Stimulated activated CD4-positive, alpha-beta T cell treated with anti-CD3 and anti-CD28 coated beads, Interleukin-1b, Interleukin-23, amount 100 ng/mL, for 24 hours (primary cell): ENCODE measurements at regions not wholly inside any gene's neighbourhood (a gene's known extent, or its start where the extent isn't known, plus 50 kb on each side); places are given as distances from the start of the nearest gene placed in this dataset.
"Not testable (repeated sequence)": the region's sequence is repeated elsewhere in the genome, so short reads cannot be mapped to it uniquely, and the experiment has no call there.

Experiments
- DNase-seq, 4 experiments: peaks; one replicate each; pipeline ENCODE4 v3.0.0-alpha.2; 2020; ENCODE audit warnings: low read depth in 4 of 4, low spot score in 1 of 4

DNA sequence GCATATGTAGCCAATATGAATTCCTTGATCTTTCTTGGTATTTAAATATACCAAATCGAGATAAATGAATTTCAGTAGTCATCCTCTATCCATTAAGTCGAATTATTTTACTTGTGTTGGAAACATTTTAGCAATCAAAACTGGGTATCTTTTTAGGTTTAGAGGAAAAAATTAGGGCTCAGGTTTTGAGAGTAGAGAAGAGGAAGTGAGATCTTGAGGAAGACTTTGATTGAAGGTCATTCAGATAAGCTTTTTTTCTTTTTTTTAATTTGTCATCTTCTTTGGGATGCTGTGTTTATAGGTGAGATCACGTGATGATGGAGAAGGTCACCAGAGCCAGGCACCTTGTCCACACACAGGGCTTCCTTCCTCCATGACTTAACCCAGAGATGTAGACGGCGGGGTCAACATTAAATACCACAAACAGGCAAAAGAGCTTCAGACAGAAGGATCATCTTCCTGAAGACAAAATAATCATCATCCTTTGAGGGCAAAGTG lies 750.1 kb downstream of the RNF144A start:
- DNase-seq = no peak

DNA sequence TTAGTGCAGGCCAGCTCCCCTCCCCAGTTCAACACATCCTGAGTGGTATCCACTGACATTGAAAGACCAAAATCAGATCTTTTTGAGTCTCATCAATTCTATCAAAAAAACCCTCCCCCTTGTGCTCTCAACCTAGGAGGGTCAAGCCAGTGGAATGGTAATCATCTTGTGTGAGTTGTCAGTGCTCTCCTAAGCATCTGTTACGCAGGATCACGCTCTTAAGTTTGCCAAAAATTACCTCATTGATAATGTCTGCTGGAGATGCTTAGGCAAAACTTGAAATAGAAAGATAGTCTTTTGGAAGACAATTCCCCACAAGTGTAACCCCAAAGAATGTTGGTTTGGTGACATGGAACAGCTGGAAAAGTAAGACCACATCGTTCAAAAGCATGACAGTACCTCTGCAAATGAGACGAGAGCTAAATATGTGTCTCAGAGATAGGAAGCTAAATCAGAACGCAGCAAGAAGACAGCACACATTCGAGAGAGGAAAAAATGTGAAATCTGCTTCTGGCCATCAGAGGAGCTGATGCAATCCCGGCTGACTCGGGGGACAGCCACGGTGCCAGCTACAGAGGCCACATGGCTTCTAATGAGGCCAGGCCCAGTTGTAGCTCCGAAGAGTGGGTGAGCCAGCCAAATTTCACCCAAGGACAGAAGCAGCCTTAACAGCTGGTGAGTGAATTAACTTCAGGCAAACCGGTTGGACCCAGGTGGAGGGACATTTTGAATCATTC lies 753.9 kb downstream of the RNF144A start:
- no peak for DNase-seq

DNA sequence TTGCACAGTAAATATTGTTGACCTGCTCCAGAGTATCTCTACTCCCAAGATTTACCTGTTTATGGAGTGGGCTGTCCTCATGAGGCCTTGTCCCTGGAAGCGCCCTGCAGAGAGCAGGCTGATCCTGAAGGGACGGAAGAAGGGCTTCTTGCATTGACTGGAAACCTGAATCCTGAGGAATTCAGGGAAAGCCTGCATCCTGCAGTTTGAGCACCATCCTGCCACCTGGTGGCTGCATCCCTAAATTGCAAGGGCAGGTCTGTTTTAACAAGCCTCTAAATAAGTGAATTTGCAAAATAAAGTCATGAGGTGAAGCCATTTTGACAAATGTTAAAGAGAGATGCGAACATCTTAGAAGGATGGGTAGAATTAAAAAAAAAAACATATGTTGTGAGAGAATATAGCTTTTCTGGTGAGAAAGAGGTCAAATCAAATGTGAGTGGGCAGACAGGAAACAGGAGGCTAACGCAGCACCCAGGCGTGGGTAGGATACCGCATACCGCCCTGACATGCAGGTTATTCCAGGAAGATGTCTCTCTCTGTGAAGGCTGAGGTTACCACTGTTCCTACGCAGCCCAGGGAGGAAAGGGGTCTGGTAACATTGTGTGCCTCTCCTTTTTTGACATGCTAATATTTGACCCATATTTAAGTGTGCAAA lies 754.9 kb downstream of the RNF144A start:
- DNase-seq = peak; percentile 6 to 43 (median 21)

DNA sequence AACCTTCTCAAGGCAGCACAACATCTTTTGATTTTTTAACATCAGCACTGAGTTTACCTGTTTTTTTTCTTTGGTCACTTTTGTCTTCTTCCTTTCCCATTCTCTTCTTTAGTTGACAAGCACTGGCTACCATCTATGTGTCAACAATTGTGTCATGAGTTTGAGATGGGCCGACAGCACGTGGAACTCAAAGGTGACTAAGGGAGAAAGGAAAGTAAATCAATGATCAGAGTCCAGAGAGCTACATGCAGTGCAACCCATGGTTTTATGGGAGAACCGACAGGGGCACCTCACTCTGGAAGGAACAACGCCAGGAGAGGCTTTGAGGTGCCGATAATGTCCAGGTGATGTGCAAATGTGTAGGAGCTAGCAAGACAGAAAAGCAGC lies 755.5 kb downstream of the RNF144A start:
- no peak for DNase-seq

DNA sequence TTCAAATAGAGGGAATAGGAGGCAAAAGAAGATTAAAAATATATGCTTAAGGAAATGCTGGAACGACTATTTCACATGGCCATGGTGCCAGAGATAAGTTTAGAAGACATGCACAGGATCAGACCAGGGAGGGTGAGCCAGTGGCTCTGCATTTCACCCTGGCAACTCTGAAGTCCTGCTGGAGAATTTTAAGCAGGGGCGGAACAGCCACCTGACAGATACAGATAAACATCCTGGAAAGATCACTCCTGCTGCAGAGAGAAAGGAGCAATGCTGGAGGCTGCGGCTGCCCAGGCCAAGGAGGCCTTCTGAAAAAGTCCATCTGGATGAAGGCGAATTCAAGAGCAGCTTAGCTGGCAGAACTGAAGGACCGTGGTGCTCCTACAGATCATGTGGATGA lies 755.9 kb downstream of the RNF144A start:
- no peak for DNase-seq

DNA sequence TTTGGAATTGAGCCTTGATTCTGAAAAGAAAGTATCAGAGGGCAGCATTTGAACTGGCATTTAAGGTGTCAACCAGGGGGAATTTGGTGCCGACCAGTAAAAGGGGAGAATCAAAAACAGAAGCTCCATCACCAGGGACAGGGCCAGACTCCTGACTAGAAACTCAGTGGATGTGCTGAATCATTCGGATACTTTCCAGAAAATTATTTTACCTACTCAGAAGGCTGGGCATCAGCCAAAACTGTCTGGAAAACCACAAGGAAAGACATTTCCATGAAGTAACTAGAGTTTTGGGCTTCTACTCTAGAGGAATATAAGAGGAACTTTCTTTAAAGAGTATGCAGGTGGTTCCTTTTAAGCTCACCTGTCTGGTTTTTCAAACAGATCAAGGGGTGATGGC lies 756.6 kb downstream of the RNF144A start:
- DNase-seq = no peak

DNA sequence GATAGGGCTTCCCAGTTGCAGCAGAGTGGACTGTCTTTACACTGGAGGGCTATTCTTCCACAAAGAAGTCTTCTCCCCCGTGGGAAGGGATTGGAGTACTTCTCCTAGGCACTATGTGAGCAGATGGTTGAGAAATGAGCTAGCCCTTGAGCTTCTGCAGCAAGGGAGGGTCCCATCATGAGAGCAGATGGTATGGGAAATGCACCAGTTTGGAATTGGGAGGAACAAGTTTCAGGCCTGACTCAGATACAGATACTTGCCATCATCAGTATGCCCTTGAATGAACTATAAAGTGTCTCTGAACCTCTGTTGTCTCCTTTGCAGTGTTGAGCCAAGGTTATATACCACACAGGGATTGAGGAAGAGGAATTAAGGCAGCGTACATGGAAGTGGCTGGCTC lies 757.4 kb downstream of the RNF144A start:
- DNase-seq = no peak

DNA sequence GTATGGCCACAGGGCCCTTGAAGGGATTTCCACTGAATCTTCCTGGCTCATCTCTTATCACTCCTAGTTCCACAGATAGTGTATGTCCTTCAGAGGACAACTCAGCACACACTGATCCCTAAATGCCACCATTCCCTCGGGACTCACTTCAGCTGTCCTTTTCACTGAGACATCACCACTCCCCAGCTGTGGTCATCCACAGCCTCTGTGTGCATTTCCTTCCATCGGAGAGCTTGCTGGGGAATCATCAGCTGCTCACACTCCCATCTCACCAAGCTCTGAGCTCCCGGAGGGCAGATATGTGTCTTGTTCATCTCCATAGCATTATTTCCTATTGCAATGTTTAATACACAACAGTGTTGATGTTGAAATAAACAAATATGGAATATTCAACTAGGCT lies 759.5 kb downstream of the RNF144A start:
- DNase-seq = no peak

DNA sequence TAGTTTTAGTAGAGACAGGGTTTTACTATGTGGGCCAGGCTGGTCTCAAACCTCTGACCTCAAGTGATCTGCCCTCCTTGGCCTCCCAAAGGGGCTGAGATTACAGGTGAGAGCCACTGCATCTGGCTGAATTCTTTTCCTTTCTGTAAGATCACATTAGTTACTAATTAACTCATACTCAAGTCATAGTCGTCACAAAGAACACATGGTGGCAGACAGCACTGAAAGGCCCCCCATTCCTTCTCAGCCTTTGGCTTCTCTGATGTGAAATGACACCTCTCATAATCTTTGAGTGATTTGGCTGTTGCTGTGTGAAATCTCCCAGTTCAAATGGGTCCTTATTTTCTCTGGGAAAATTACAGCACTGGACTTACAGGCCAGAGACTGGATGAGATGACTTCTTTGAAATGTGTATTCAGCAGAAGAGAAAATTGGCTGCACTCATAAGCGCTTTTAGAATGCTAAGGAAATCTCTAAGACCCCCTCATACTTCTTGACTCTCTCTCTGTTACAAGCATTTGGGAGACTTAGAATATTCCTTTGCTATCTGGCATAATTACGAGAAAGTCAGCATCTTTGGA lies 764.8 kb downstream of the RNF144A start:
- DNase-seq = no peak

DNA sequence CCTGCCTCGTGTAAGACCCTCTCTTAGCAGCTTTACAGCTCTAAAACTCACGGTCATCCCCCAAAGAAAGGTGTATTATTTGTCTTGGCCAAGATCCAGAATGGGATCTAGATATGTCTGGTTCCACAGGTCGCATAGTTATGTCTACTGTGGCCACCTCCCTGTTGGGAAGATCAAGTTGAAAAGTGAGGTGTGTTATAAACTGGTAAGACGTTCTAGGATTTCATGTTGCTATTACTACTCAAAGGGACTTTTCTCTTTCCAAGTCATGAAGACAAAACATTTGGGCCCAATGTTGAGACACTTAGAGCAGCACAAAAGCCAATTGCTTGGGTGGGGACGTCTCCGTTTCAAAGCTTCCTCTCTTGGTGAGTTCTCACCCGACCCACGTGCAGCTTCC lies 766.0 kb downstream of the RNF144A start:
- no peak for DNase-seq

DNA sequence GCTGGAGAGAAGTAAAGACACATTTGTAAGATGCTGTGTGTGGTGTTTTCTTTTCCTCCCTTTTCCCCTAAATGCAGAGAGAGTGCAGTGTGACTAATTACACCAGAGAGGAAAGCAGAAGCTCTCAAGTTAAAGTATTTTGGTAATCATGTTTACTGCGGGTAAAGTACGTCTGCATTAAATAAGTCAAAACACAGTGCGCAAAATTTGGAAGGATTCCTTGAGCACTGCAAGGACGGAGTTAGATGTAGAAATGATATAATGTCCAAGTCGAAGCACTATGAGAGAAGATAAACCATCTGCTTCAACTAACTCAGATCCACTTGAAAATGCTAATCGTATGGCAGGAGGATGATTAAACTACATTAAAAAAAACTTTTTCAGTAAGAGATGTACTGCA lies 766.5 kb downstream of the RNF144A start:
- no peak for DNase-seq

DNA sequence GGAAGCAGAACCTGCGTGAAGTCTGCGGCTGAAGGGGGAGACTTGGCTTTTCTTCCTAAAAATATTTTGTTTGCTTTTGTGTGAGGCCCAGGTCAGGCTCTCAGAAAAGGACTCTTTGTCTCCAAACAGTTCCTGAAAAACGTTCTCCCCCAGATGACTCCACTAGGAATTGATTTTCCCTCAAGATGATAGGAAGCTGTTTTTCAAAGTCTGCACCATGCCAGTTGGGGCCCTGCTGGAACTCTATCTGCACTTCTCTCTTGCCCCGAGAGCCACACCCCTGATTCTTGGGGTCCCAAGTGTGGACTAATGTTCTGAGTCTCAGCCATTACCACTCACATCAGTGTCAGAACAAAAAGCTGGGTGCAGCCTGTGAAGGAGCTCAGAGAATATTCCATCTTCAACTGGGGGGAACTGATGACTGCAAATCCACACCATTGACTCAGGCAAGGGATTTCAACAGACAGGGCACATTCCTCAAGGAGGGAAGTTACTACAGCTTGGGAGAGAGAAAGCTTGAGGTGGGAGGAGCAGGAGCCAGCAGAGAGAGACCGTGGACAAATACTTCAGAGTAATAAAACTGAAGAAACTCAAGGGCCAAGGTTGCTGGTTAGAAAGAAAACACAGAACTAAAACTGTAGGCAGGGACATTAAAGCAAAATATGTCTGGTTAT lies 768.3 kb downstream of the RNF144A start:
- DNase-seq = no peak

DNA sequence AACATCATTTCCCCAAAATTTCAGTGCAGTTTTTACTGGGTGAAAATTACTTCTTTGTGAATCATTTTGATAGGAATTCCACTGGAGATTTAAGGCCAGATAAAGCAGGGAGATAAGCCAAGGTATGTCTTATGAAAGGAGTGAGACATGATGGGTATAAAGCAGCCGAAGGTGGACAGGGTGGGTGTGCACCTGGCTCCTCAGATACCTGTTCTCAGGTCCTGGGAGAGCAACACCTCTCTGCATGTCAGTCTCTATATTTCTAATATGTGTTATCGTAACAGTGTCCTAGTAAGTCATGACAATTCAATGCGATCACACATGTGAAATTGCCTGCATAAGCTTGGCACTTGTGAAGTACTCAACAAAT lies 768.8 kb downstream of the RNF144A start:
- DNase-seq = no peak

DNA sequence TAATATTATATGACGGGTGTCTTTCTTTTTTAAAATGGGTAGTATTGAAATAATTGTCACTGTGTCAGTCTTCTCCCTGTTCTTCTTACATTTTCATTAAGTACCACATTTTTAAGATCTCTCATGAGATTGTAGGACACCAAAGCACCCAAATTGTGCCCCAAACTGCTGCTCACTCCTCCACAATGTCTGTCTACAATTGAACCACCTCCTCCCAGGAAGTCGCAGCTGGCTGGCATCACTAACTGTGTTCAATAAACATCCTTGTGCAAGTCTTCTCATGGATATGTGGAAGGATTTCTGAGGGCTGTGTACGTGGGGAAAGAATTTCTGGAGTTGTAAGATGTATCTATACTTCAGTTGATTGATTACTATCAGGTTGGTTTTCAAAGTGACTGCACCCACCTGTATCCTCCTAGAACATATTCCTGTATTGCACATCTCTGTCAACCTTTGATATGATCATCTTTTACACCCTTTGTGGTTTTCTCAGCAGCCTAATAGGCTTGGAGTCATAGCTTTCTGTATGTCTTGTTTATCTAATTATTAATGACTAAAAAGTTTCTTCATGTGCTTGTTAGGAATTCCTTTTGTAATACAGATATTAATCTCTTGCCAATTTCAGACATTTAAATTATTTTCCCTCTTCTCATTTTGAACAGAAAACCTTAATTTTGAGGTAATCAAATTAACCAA lies 774.9 kb downstream of the RNF144A start:
- no peak for DNase-seq

DNA sequence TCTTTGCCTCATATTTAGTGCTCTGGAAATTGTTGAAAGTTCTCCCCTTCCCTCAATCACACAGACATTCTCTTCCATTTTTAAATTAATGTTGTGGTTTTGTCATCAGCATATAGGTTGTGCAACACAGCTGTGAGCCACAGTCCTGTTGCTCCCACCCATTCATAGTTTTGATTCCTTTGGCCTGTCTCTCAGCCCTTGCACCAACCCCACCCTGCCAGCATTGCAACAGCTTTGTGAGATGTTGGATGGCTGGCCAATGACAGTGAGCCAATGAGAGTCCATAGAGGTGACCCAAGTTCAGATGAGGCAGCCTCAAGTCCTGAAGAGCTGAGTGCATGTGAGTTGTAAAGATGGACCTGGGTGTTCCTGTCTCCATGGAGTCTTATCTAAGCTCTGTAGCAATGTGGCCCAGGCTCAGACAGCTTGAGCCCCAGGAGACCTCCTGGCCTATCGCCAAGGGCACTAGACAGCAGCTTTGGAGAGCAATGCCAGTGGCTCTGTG lies 775.5 kb downstream of the RNF144A start:
- DNase-seq = no peak

DNA sequence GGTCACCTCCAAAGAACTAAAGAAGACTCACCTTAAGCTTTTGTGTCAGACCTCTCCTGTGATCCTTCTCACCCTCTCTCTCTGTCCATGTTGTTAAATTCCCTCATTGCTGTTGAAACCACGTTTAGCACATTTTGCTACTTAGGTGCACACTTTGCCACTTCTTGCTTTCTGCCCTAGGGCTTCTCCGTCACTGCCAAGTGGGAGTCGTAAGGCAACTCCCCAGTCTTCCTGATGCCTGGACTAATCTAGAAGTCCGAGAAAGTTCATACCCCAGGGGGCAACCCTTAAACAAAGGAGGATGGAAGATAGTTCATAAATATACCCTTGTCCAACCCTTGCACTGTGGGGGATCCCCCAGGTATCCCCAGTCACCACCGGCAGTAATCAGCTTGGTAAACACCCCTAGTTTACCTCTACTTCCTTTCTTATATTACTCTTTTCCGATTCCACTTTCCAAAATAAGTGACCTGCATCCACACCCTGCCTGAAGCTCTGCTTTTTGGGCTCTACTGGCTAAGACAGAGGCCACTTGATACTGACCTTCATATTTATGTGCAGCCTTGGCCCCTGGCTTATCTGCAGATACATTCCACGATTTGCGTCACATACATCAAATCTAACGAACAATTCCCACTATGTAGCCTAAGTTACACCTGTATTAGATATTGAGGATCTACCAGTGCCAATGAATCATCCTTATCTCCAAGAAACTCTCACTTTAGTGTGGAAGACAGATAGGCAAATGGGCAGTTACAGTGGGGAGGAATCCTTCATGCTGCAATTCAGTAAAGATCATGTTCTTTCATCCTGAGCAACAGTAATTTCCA lies 776.2 kb downstream of the RNF144A start:
- no peak for DNase-seq

DNA sequence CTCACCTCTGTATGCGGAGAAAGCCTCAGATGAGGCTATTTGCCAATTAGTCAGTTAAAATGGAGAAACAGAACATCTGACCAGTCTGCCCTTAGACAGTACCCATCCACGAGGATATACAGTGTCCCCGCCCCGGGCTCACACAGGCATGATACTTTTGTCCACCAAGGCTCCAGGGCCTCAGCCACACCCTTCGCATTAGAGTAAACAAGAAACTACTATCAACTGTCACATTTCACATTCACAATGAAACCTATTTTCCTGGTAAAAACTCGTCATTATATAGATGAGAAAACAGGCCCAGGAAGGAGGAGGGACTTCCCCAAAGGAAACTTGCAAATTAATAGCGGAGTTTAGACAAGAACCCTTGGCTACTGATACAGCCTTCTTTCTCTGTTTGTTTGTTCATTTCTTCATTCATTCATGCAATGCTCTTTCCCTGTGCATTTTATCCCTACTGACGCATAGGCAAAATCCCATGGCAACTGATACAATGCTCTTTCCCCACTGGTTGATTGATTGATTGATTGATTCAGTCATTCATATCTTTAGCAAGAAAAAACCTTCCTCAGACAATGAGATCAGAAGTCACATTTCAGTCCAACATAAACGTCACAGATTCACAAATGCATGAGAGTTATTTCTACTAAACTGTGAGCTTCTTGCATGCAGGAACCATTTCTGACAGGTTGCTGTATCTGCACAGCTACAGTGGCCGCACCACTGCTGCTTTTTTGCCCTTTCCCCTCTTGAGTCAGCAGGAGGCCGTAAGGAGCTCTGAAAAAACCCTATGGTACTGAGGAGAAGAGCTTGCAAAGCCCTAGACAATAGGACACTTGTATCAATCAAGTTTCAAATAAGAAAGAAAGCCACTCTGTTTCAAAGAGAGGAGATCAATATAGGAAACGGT lies 777.1 kb downstream of the RNF144A start:
- DNase-seq = no peak

DNA sequence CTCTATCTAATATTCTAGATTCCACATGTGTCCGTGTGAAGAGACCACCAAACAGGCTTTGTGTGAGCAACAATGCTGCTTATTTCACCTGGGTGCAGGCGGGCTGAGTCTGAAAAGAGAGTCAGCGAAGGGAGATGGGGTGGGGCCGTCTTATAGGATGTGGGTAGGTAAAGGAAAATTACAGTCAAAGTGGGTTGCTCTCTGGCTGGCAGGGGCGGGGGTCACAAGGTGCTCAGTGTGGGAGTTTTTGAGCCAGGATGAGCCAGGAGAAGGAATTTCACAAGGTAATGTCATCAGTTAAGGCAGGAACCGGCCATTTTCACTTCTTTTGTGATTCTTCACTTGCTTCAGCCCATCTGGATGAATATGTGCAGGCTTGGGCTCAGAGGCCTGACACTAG lies 779.3 kb downstream of the RNF144A start:
- DNase-seq = not testable (repeated sequence)

DNA sequence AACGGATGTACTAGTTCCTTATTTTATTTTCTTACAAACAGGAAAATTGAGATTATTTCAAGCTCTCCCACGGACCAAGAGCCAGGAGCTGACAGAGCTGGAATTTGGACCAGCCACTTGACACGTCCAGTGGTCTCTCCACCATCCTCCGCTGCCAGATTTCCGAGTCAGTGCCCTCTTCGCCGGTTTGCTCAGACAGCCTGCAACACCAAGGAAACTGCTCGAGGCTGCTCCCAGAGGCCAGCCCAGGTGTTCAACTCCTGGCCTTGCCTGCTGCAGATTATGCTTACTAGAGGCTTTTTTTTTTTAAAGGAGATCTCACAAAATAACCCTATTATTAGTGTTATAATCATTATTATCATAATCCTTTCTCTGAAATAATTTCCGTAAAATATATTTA lies 779.8 kb downstream of the RNF144A start:
- DNase-seq = no peak
